GM19463 (cell line): ENCODE measurements at regions not wholly inside any gene's neighbourhood (a gene's known extent, or its start where the extent isn't known, plus 50 kb on each side); places are given as distances from the start of the nearest gene placed in this dataset.

Experiments used
- ATAC-seq: cut with Tn5 transposase; IDR thresholded peaks from one replicate; pipeline ENCODE4 v1.9.1; 2021; ENCODE audit warnings: mild to moderate bottlenecking, moderate library complexity; ENCODE audit not compliant: unreplicated experiment

GRCh38 chr2:19507137-19507536 is 148.7 kb upstream of the OSR1 start:
- no peak for ATAC-seq

GRCh38 chr2:19505199-19506136 is 147.0 kb upstream of the OSR1 start:
- ATAC-seq, result no peak

- ATAC-seq, result no peak
Measured at GRCh38 chr2:19504400-19505198, 146.2 kb upstream of the OSR1 start.

- no peak for ATAC-seq
Measured at GRCh38 chr2:19503915-19504314, 145.5 kb upstream of the OSR1 start.

GRCh38 chr2:19503406-19503805 is 145.0 kb upstream of the OSR1 start:
- no peak for ATAC-seq

- no peak for ATAC-seq
Measured at GRCh38 chr2:19500126-19500525, 141.7 kb upstream of the OSR1 start.

GRCh38 chr2:19496646-19497045 is 138.2 kb upstream of the OSR1 start:
- ATAC-seq, result no peak

- ATAC-seq, result no peak
Measured at GRCh38 chr2:19494241-19494640, 135.8 kb upstream of the OSR1 start.

- ATAC-seq, result no peak
Measured at GRCh38 chr2:19491796-19492195, 133.4 kb upstream of the OSR1 start.

- ATAC-seq, result no peak
Measured at GRCh38 chr2:19490846-19491435, 132.5 kb upstream of the OSR1 start.

GRCh38 chr2:19488009-19488691 is 129.7 kb upstream of the OSR1 start:
- peak; percentile 94 for ATAC-seq

GRCh38 chr2:19484736-19485135 is 126.3 kb upstream of the OSR1 start:
- ATAC-seq, result peak; percentile 41

- ATAC-seq, result no peak
Measured at GRCh38 chr2:19480673-19481072, 122.2 kb upstream of the OSR1 start.

GRCh38 chr2:19479666-19480065 is 121.2 kb upstream of the OSR1 start:
- no peak for ATAC-seq

GRCh38 chr2:19478409-19478808 is 120.0 kb upstream of the OSR1 start:
- ATAC-seq, result no peak

- ATAC-seq, result no peak
Measured at GRCh38 chr2:19476327-19476726, 117.9 kb upstream of the OSR1 start.

GRCh38 chr2:19474128-19474527 is 115.7 kb upstream of the OSR1 start:
- peak; percentile 92 for ATAC-seq

- ATAC-seq, result no peak
Measured at GRCh38 chr2:19473350-19473749, 114.9 kb upstream of the OSR1 start.

- no peak for ATAC-seq
Measured at GRCh38 chr2:19472391-19472978, 114.1 kb upstream of the OSR1 start.

- no peak for ATAC-seq
Measured at GRCh38 chr2:19471491-19471890, 113.1 kb upstream of the OSR1 start.

- no peak for ATAC-seq
Measured at GRCh38 chr2:19465978-19466377, 107.6 kb upstream of the OSR1 start.
